WTC11 (cell line): ENCODE measurements at regions not wholly inside any gene's neighbourhood (a gene's known extent, or its start where the extent isn't known, plus 50 kb on each side); places are given as distances from the start of the nearest gene placed in this dataset.

ENCODE experiments used
- ATAC-seq: fragments of 200-7000 bp; cut with Tn5 transposase; 2 replicates; pipeline ENCODE4 v1.10.0; 2021; ENCODE audit warnings: mild to moderate bottlenecking, moderate library complexity
- CTCF ChIA-PET: fragments of 300-600 bp; sonication (Branson Sonifier 250); formaldehyde crosslinking; loops from one replicate; lab custom pipeline; 2021; ENCODE audit warnings: antibody characterized with exemption; lab: Charles Lee
- POLR2A ChIA-PET: fragments of 350-600 bp; sonication (Branson Sonifier 250); formaldehyde crosslinking; loops from one replicate; lab custom pipeline; 2021; ENCODE audit warnings: antibody characterized with exemption; lab: Charles Lee
- DNase-seq: peaks from one replicate; pipeline ENCODE4 v3.0.0; 2021; ENCODE audit warnings: low spot score
- H3K27ac Mint-ChIP-seq: 2 replicates; pipeline ENCODE4 v1.8.0; 2021; ENCODE audit warnings: mixed read lengths
- H3K27me3 Mint-ChIP-seq: 2 replicates; pipeline ENCODE4 v1.8.0; 2021; ENCODE audit warnings: low read depth, mild to moderate bottlenecking, moderate library complexity, mixed read lengths
- H3K36me3 Mint-ChIP-seq: 2 replicates; pipeline ENCODE4 v1.8.0; 2021; ENCODE audit warnings: mixed read lengths
- H3K4me1 Mint-ChIP-seq: 2 replicates; pipeline ENCODE4 v1.8.0; 2022; ENCODE audit warnings: mixed read lengths
- H3K4me3 Mint-ChIP-seq: 2 replicates; pipeline ENCODE4 v1.8.0; 2021; ENCODE audit warnings: mild to moderate bottlenecking, moderate library complexity, mixed read lengths
- H3K9me3 Mint-ChIP-seq: 2 replicates; pipeline ENCODE4 v1.8.0; 2021; ENCODE audit warnings: mixed read lengths
- ATF6 ChIP-seq: sonication (generic); formaldehyde crosslinking; IDR thresholded peaks from 2 replicates; pipeline ENCODE4 v1.8.1; 2023; ENCODE audit warnings: mild to moderate bottlenecking, missing genetic modification reagents
- CTCF ChIP-seq: fragments of 200-600 bp; IDR thresholded peaks from 2 replicates; pipeline ENCODE4 v1.8.0; 2022; ENCODE audit warnings: antibody characterized with exemption
- E2F4 ChIP-seq: sonication (generic); formaldehyde crosslinking; IDR thresholded peaks from 2 replicates; pipeline ENCODE4 v1.8.1; 2022; ENCODE audit warnings: low read depth, mild to moderate bottlenecking, moderate library complexity, missing genetic modification reagents, borderline replicate concordance
- ELF4 ChIP-seq: sonication (generic); formaldehyde crosslinking; IDR thresholded peaks from 2 replicates; pipeline ENCODE4 v1.8.1; 2022; ENCODE audit warnings: low read depth, mild to moderate bottlenecking, moderate library complexity, missing genetic modification reagents
- FOXK1 ChIP-seq: sonication (generic); formaldehyde crosslinking; IDR thresholded peaks from 2 replicates; pipeline ENCODE4 v1.8.0; 2022; ENCODE audit warnings: mild to moderate bottlenecking, moderate library complexity, missing genetic modification reagents
- NR2C2 ChIP-seq: sonication (generic); formaldehyde crosslinking; IDR thresholded peaks from 2 replicates; pipeline ENCODE4 v1.8.0; 2022; ENCODE audit warnings: mild to moderate bottlenecking, missing genetic modification reagents
- PRDM15 ChIP-seq: sonication (generic); formaldehyde crosslinking; IDR thresholded peaks from 2 replicates; pipeline ENCODE4 v1.8.0; 2022; ENCODE audit warnings: missing genetic modification reagents
- PRRX2 ChIP-seq: fragments of 250-450 bp; sonication (Bioruptor Pico); IDR thresholded peaks from 2 replicates; pipeline ENCODE4 v1.8.0; 2021; ENCODE audit warnings: mild to moderate bottlenecking
- TEAD1 ChIP-seq: sonication (generic); formaldehyde crosslinking; IDR thresholded peaks from 2 replicates; pipeline ENCODE4 v1.8.0; 2022; ENCODE audit warnings: mild to moderate bottlenecking, missing genetic modification reagents

- TF ChIP-seq PRRX2 (CRISPR knock-in tag) = no peak
- no peak for TF ChIP-seq ELF4 (CRISPR knock-in tag)
- no peak for TF ChIP-seq TEAD1 (CRISPR knock-in tag)
- TF ChIP-seq NR2C2 (CRISPR knock-in tag) = no peak
- TF ChIP-seq E2F4 (CRISPR knock-in tag) = no peak
Measured at GRCh38 chr6:47890326-47890875, 108.6 kb downstream of the OPN5 start (continued).

GRCh38 chr6:47879015-47879414 lies 97.2 kb downstream of the OPN5 start:
- H3K9me3 Mint-ChIP-seq = no peaks in the 10 kb centered on the region
- no peak overlapping the region for H3K27ac Mint-ChIP-seq
- ATAC-seq = no peak
- CTCF ChIA-PET = no interaction called here
- H3K36me3 Mint-ChIP-seq = no peaks in the 10 kb centered on the region
- no peaks in the 10 kb centered on the region for H3K4me1 Mint-ChIP-seq
- POLR2A ChIA-PET = no interaction called here
- no peak for TF ChIP-seq FOXK1 (CRISPR knock-in tag)
- no peak for TF ChIP-seq CTCF
- no peak for TF ChIP-seq ATF6
- TF ChIP-seq PRDM15 (CRISPR knock-in tag) = no peak
- TF ChIP-seq, all 79 proteins: peak for 0
- no peak overlapping the region for H3K4me3 Mint-ChIP-seq
- no peak for DNase-seq
- no peaks in the 10 kb centered on the region for H3K27me3 Mint-ChIP-seq
